DND-41 (cell line): ENCODE measurements at regions not wholly inside any gene's neighbourhood (a gene's known extent, or its start where the extent isn't known, plus 50 kb on each side); places are given as distances from the start of the nearest gene placed in this dataset.

Source experiments
- ATAC-seq: fragments of 200-7000 bp; cut with Tn5 transposase; 3 replicates; pipeline ENCODE4 v1.9.1; 2021; ENCODE audit warnings: low read depth; ENCODE audit not compliant: insufficient read depth
- DNase-seq: peaks from one replicate; pipeline ENCODE4 v3.0.0-alpha.2; 2020
- H2AFZ ChIP-seq: 2 replicates; pipeline ENCODE4 v1.6.0; 2012; ENCODE audit warnings: low read depth, low read length
- H3K27ac ChIP-seq: 2 replicates; pipeline ENCODE4 v1.5.1; 2012; ENCODE audit warnings: low read length, inconsistent platforms
- H3K27me3 ChIP-seq: fragments of 200-600 bp; sonication (generic); 2 replicates; pipeline ENCODE4 v1.6.0; 2012; ENCODE audit warnings: low read length, mild to moderate bottlenecking, inconsistent platforms; ENCODE audit not compliant: insufficient read depth, poor library complexity
- H3K36me3 ChIP-seq: 2 replicates; pipeline ENCODE4 v1.5.1; 2012; ENCODE audit warnings: low read length, inconsistent platforms; ENCODE audit not compliant: insufficient read depth
- H3K4me1 ChIP-seq: 2 replicates; pipeline ENCODE4 v1.5.1; 2012; ENCODE audit warnings: mild to moderate bottlenecking, low read length; ENCODE audit not compliant: insufficient read depth
- H3K4me2 ChIP-seq: 2 replicates; pipeline ENCODE4 v1.6.0; 2012; ENCODE audit warnings: mild to moderate bottlenecking, moderate library complexity, low read length, inconsistent platforms; ENCODE audit not compliant: insufficient read depth
- H3K4me3 ChIP-seq, 2 experiments: fragments of 200-600 bp in 1 of 2; shearing (Covaris generic) in 1 of 2; 2 replicates each; pipeline ENCODE4 v1.5.1; 2012 to 2016; ENCODE audit warnings: inconsistent platforms in 2 of 2, low read length in 2 of 2, mild to moderate bottlenecking in 2 of 2, low read depth in 1 of 2, moderate library complexity in 1 of 2
- H3K79me2 ChIP-seq: 2 replicates; pipeline ENCODE4 v1.6.0; 2012; ENCODE audit warnings: low read length, inconsistent platforms; ENCODE audit not compliant: insufficient read depth
- H3K9ac ChIP-seq: 2 replicates; pipeline ENCODE4 v1.6.0; 2012; ENCODE audit warnings: low read depth, mild to moderate bottlenecking, inconsistent platforms, low read length, moderate library complexity
- H3K9me3 ChIP-seq: 2 replicates; pipeline ENCODE4 v1.5.1; 2012; ENCODE audit warnings: low read length, moderate library complexity, mild to moderate bottlenecking, inconsistent platforms; ENCODE audit not compliant: insufficient read depth, severe bottlenecking
- H4K20me1 ChIP-seq: 2 replicates; pipeline ENCODE4 v1.6.0; 2012; ENCODE audit warnings: low read length; ENCODE audit not compliant: insufficient read depth
- EZH2 ChIP-seq: IDR thresholded peaks from 3 replicates; pipeline ENCODE4 v1.6.1; 2012; ENCODE audit warnings: borderline replicate concordance, low read depth, mild to moderate bottlenecking, moderate library complexity, low read length, inconsistent platforms; ENCODE audit not compliant: severe bottlenecking
- TF ChIP-seq, protein P1 (sequence below): IDR thresholded peaks from 2 replicates; pipeline ENCODE4 v1.5.1; 2012; ENCODE audit warnings: borderline replicate concordance, low read length, moderate library complexity, mild to moderate bottlenecking; ENCODE audit not compliant: poor library complexity, severe bottlenecking; ENCODE audit errors: extremely low read depth

- H3K27me3 ChIP-seq: no peaks in the 10 kb centered on the region
- no peak overlapping the region for H3K9ac ChIP-seq
- H3K27ac ChIP-seq: no peak overlapping the region
- H3K79me2 ChIP-seq: no peaks in the 10 kb centered on the region
- no peak for TF ChIP-seq EZH2
- TF ChIP-seq, protein P1, sequence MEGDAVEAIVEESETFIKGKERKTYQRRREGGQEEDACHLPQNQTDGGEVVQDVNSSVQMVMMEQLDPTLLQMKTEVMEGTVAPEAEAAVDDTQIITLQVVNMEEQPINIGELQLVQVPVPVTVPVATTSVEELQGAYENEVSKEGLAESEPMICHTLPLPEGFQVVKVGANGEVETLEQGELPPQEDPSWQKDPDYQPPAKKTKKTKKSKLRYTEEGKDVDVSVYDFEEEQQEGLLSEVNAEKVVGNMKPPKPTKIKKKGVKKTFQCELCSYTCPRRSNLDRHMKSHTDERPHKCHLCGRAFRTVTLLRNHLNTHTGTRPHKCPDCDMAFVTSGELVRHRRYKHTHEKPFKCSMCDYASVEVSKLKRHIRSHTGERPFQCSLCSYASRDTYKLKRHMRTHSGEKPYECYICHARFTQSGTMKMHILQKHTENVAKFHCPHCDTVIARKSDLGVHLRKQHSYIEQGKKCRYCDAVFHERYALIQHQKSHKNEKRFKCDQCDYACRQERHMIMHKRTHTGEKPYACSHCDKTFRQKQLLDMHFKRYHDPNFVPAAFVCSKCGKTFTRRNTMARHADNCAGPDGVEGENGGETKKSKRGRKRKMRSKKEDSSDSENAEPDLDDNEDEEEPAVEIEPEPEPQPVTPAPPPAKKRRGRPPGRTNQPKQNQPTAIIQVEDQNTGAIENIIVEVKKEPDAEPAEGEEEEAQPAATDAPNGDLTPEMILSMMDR: no peak
- no peaks in the 10 kb centered on the region for H3K9me3 ChIP-seq
- no peaks in the 10 kb centered on the region for H3K4me1 ChIP-seq
- H3K36me3 ChIP-seq: no peaks in the 10 kb centered on the region
- no peak overlapping the region for H3K4me3 ChIP-seq
- H2AFZ ChIP-seq: no peak overlapping the region
- no peak overlapping the region for H3K4me2 ChIP-seq
- no peak for ATAC-seq
- H4K20me1 ChIP-seq: no peaks in the 10 kb centered on the region
- no peak for DNase-seq
These were observed 190.8 kb upstream of the CNTN4 start for GRCh38 chr3:1907911-1908310.

GRCh38 chr3:1908651-1909445 is 189.8 kb upstream of the CNTN4 start:
- no peaks in the 10 kb centered on the region for H3K4me1 ChIP-seq
- no peak overlapping the region for H3K9ac ChIP-seq
- no peak overlapping the region for H3K27ac ChIP-seq
- ATAC-seq (no peak), DNase-seq (no peak)
- no peak overlapping the region for H2AFZ ChIP-seq
- H3K27me3 ChIP-seq: no peaks in the 10 kb centered on the region
- no peaks in the 10 kb centered on the region for H3K79me2 ChIP-seq
- no peaks in the 10 kb centered on the region for H3K36me3 ChIP-seq
- no peak overlapping the region for H3K4me3 ChIP-seq
- H3K9me3 ChIP-seq: no peaks in the 10 kb centered on the region
- H3K4me2 ChIP-seq: no peak overlapping the region
- TF ChIP-seq EZH2: no peak
- TF ChIP-seq, protein P1: no peak
- H4K20me1 ChIP-seq: no peaks in the 10 kb centered on the region

DNA sequence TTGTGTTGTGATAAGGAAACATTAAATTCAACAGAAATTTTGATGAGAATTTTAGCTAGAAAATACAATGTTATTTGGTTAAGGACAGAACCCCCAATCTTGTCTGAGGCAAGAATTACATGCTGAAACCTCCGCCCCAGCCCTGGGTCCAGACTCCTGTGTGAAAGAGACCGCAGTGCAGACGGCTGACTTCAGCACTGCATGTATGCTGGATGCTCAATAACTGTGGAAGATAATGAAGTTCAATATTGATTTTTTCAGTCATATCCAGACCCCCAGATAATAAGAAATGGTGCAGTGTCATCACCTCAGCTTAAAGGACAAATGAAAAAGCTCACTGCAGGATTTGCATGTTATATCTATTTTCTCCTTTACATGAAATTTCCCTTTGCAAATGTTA is 188.3 kb upstream of the CNTN4 start:
- H3K4me2 ChIP-seq: no peak overlapping the region
- H2AFZ ChIP-seq: no peak overlapping the region
- no peaks in the 10 kb centered on the region for H3K36me3 ChIP-seq
- H4K20me1 ChIP-seq: no peaks in the 10 kb centered on the region
- no peak for TF ChIP-seq EZH2
- TF ChIP-seq, protein P1: no peak
- DNase-seq (no peak), ATAC-seq (no peak)
- no peak overlapping the region for H3K27ac ChIP-seq
- H3K79me2 ChIP-seq: no peaks in the 10 kb centered on the region
- H3K9ac ChIP-seq: no peak overlapping the region
- H3K9me3 ChIP-seq: no peaks in the 10 kb centered on the region
- H3K4me3 ChIP-seq: no peak overlapping the region
- H3K27me3 ChIP-seq: no peaks in the 10 kb centered on the region
- H3K4me1 ChIP-seq: no peaks in the 10 kb centered on the region
